ENCODE measurements at regions not wholly inside any gene's neighbourhood (a gene's known extent, or its start where the extent isn't known, plus 50 kb on each side); places are given as distances from the start of the nearest gene placed in this dataset.
"Not testable (repeated sequence)": the region's sequence is repeated elsewhere in the genome, so short reads cannot be mapped to it uniquely, and the experiment has no call there.

DNA sequence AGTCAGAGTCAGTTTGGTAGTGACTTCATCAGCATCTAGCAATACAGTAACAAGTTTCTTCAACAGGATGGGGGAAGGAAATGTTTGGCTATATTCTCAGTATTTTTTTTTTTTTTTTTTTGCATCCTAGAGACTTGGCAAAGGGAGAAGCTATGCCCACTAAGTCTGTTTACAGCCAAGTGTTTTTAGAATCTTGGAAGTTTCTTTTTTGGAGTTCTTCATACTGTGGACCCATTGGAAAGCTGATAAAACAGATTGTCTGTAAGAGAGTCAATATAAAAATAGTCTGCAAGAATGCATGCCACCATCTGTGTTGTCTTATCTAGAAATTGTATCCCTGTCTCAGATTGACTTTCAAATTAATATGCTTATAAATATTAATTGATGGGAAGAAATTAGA is 171.2 kb downstream of the ADCYAP1 start:
- DNase-seq (ENCODE audit: low spot score): no peak
- TF ChIP-seq, protein P1, sequence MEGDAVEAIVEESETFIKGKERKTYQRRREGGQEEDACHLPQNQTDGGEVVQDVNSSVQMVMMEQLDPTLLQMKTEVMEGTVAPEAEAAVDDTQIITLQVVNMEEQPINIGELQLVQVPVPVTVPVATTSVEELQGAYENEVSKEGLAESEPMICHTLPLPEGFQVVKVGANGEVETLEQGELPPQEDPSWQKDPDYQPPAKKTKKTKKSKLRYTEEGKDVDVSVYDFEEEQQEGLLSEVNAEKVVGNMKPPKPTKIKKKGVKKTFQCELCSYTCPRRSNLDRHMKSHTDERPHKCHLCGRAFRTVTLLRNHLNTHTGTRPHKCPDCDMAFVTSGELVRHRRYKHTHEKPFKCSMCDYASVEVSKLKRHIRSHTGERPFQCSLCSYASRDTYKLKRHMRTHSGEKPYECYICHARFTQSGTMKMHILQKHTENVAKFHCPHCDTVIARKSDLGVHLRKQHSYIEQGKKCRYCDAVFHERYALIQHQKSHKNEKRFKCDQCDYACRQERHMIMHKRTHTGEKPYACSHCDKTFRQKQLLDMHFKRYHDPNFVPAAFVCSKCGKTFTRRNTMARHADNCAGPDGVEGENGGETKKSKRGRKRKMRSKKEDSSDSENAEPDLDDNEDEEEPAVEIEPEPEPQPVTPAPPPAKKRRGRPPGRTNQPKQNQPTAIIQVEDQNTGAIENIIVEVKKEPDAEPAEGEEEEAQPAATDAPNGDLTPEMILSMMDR (IDR thresholded peaks at IDR 0.05): no peak
- H3K4me1 ChIP-seq: no peaks in the 10 kb centered on the region
- H3K9me3 ChIP-seq: no peaks in the 10 kb centered on the region
- no peaks in the 10 kb centered on the region for H3K27me3 ChIP-seq
- H3K36me3 ChIP-seq: no peaks in the 10 kb centered on the region
- no peak overlapping the region for H3K4me3 ChIP-seq
- no peak overlapping the region for H3K27ac ChIP-seq

DNA sequence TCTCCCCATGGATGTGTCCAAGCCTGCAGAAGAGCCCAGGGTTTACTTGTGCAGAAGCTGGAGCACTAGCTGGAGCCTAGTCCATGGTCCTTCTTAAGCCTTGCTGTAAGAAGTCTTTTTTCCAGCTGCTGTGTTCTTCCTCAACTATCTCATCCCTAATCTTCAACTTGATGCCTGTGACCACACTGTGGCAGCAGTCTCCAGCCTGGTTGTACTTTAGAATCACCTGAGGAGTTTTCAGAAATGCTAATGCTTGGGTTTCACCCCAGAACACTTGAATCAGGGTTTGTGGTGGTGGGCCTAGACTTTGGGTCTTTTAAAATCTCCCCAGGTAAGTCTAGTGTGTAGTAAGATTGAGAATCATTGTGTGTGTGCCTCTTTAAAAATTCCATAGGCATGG is 173.6 kb downstream of the ADCYAP1 start:
- H3K27me3 ChIP-seq: no peaks in the 10 kb centered on the region
- H3K27ac ChIP-seq: no peak overlapping the region
- DNase-seq (ENCODE audit: low spot score): no peak
- no peaks in the 10 kb centered on the region for H3K36me3 ChIP-seq
- TF ChIP-seq, protein P1 (IDR thresholded peaks at IDR 0.05): no peak
- H3K4me3 ChIP-seq: no peak overlapping the region
- H3K9me3 ChIP-seq: no peaks in the 10 kb centered on the region
- no peaks in the 10 kb centered on the region for H3K4me1 ChIP-seq

DNA sequence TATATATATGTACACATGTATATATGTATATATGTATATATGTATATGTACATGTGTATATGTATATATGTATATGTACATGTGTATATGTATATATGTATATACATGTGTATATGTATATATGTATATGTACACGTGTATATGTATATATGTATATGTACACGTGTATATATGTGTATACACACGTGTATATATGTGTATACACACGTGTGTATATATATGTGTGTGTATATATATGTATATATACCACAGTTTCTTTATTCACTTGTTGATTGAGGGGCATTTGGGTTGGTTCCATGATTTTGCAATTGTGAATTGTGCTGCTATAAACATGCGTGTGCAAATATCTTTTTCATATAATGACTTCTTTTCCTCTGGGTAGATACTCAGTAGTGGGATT is 179.0 kb downstream of the ADCYAP1 start:
- not testable (repeated sequence) for H3K36me3 ChIP-seq; DNase-seq (ENCODE audit: low spot score); H3K27ac ChIP-seq; H3K27me3 ChIP-seq; H3K4me1 ChIP-seq; H3K4me3 ChIP-seq
- H3K9me3 ChIP-seq: peaks cover 0 to 12% of the 10 kb centered on the region in 2 donors

DNA sequence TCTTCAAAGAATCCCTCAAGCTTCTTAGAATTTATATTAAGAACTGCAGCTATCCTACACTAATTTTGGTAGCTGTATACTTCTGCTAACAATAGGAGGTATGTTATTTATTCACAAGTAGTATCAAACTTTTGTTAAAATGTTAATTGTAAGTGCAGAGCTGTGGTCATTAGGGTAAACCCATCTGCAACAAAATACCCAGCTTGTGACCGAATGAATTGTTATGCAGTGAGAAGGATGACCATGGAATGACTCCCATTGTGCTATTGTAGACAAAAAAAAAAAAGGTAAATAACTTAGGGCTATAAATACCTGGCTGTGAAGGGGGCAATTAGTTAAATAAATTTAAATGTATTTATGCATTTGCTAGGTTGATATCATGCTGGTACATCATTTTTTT is 186.1 kb downstream of the ADCYAP1 start:
- DNase-seq (ENCODE audit: low spot score): no peak
- Histone ChIP-seq H3K27me3 (no peaks in the 10 kb centered on the region), H3K4me1 (no peaks in the 10 kb centered on the region), H3K27ac (no peak overlapping the region), H3K36me3 (no peaks in the 10 kb centered on the region), H3K9me3 (peaks cover 0 to 12% of the 10 kb centered on the region in 2 donors), H3K4me3 (no peak overlapping the region)
- TF ChIP-seq, protein P1 (IDR thresholded peaks at IDR 0.05): no peak

DNA sequence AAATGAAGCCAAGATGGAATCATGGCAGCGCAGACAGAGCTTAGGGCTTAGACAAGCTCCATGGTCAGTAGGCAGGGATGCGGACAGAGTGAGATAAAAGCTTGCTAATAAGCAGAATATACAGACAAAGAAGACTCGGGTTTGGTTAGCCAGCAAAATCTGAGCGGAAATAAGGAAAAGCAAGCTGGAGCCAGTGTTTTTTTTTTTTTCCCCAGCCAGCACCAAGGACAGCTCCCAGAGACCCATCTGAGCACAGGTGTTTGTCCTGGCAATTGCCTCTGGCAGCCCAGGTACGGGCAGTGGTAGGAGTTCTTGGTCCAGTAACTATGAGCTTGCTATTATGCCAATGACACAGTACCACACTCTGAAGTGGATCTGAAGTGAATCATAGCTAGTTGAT is 187.6 kb downstream of the ADCYAP1 start:
- Histone ChIP-seq H3K36me3 (no peaks in the 10 kb centered on the region), H3K27ac (no peak overlapping the region), H3K4me1 (no peaks in the 10 kb centered on the region), H3K9me3 (peaks cover 0 to 12% of the 10 kb centered on the region in 2 donors), H3K4me3 (no peak overlapping the region), H3K27me3 (no peaks in the 10 kb centered on the region)
- TF ChIP-seq, protein P1 (IDR thresholded peaks at IDR 0.05): no peak
- no peak for DNase-seq (ENCODE audit: low spot score)

DNA sequence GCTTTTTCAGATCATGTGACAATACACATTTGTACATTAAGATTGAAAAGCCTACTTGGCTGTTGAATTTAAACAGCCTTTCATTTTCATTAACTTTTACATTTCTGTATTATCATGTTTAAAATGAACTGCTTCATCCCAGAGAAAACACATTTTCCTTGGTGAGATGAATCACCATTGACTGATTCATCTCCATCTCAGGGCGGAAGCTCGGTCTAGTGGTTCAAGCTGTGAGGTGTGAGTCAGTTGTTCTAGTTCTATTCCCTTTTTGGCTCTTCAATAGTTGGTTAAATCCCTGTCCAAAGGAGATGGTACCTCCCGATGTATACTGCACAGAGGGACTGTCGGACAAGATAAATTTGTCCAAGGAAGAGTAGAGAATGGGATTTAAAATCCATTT is 189.7 kb downstream of the ADCYAP1 start:
- DNase-seq (ENCODE audit: low spot score): no peak
- H3K4me3 ChIP-seq: no peak overlapping the region
- no peaks in the 10 kb centered on the region for H3K4me1 ChIP-seq

DNA sequence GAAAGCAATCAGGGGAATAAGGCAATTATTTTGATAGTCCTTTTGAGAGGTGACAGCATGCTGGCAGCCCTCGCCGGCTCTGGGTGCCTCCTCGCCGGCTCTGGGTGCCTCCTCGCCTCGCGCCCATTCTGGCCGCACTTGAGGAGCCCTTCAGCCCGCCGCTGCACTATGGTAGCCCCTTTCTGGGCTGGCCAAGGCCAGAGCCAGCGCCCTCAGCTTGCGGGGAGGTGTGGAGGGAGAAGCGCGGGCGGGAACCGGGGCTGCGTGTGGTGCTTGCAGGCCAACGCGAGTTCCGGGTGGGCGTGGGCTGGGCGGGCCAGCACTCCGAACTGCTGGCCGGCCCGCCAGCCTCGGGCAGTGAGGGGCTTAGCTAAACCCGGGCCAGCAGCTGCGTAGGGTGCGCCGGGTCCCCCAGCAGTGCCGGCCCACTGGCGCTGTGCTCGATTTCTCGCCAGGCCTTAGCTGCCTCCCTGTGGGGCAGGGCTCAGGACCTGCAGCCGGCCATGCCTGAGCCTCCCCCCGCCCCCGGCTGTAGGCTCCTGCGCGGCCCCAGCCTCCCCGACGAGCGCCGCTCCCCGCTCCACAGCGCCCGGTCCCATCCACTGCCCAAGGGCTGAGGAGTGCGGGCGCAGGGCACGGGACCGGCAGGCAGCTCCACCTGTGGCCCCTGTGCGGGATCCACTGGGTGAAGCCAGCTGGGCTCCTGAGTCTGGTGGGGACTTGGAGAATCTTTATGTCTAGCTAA is 193.5 kb downstream of the ADCYAP1 start:
- H3K27ac ChIP-seq; H3K9me3 ChIP-seq; DNase-seq (ENCODE audit: low spot score); H3K4me1 ChIP-seq; H3K27me3 ChIP-seq; H3K4me3 ChIP-seq; H3K36me3 ChIP-seq: not testable (repeated sequence)

More for the DNA sequence above, 189.7 kb downstream of the ADCYAP1 start:
- no peaks in the 10 kb centered on the region for H3K36me3 ChIP-seq
- no peak overlapping the region for H3K27ac ChIP-seq
- H3K27me3 ChIP-seq: no peaks in the 10 kb centered on the region
- TF ChIP-seq, protein P1 (IDR thresholded peaks at IDR 0.05): no peak
- no peaks in the 10 kb centered on the region for H3K9me3 ChIP-seq
